ENCODE measurements at regions not wholly inside any gene's neighbourhood (a gene's known extent, or its start where the extent isn't known, plus 50 kb on each side); places are given as distances from the start of the nearest gene placed in this dataset.

GRCh38 chr4:31415629-31416028 lies 695.5 kb downstream of the PCDH7 start:
- H3K27ac Mint-ChIP-seq: no peak overlapping the region
- no peak for ATAC-seq (replicated peaks in 1 of 4)
- Histone ChIP-seq H3K9me3 (no peaks in the 10 kb centered on the region), H3K4me1 (ENCODE audit: control insufficient read depth in 1 of 2, extremely low read depth in 1 of 2, insufficient read depth in 2 of 2, low read length in 2 of 2) (no peaks in the 10 kb centered on the region), H3K27me3 (replicated peaks in 1 of 2; ENCODE audit: control insufficient read depth in 2 of 2, extremely low read depth in 1 of 2, insufficient read depth in 2 of 2, low read length in 1 of 2) (no peaks in the 10 kb centered on the region), H3K27ac (ENCODE audit: low read length) (no peak overlapping the region), H3K36me3 (ENCODE audit: control insufficient read depth in 2 of 2, extremely low read depth in 1 of 2, insufficient read depth in 1 of 2, low read length in 1 of 2) (no peaks in the 10 kb centered on the region), H3K4me3 (ENCODE audit: control insufficient read depth in 1 of 2, extremely low read depth in 1 of 2, low read length in 1 of 2) (no peak overlapping the region)
- CTCF ChIA-PET: interaction anchor here in 1 of 2 donors (0.6 kb wide), 1 partner anchor 8 kb away, joined by 3 read pairs; no protein-coding TSS in a partner anchor
- no peaks in the 10 kb centered on the region for H3K4me1 Mint-ChIP-seq
- WGBS (ENCODE audit: insufficient coverage): no CpG with 5 or more reads among the region's 3 CpGs
- DNase-seq: no peak
- H3K4me3 Mint-ChIP-seq: no peak overlapping the region
- H3K36me3 Mint-ChIP-seq: no peaks in the 10 kb centered on the region
- H3K27me3 Mint-ChIP-seq: no peaks in the 10 kb centered on the region
- POLR2A ChIA-PET: no interaction called here
- peaks cover 4 to 18% (median 8%) of the 10 kb centered on the region in 3 donors for H3K9me3 Mint-ChIP-seq

GRCh38 chr4:31416498-31416897 lies 696.3 kb downstream of the PCDH7 start:
- Mint-ChIP-seq H3K9me3 (peaks cover 4 to 18% (median 8%) of the 10 kb centered on the region in 3 donors), H3K4me3 (no peak overlapping the region), H3K27ac (no peak overlapping the region), H3K36me3 (no peaks in the 10 kb centered on the region), H3K27me3 (no peaks in the 10 kb centered on the region), H3K4me1 (no peaks in the 10 kb centered on the region)
- no peaks in the 10 kb centered on the region for H3K4me1 ChIP-seq (ENCODE audit: control insufficient read depth in 1 of 2, extremely low read depth in 1 of 2, insufficient read depth in 2 of 2, low read length in 2 of 2)
- DNase-seq (no peak), ATAC-seq (replicated peaks in 1 of 4) (no peak)
- H3K36me3 ChIP-seq (ENCODE audit: control insufficient read depth in 2 of 2, extremely low read depth in 1 of 2, insufficient read depth in 1 of 2, low read length in 1 of 2): no peaks in the 10 kb centered on the region
- no peak overlapping the region for H3K27ac ChIP-seq (ENCODE audit: low read length)
- H3K9me3 ChIP-seq: no peaks in the 10 kb centered on the region
- H3K4me3 ChIP-seq (ENCODE audit: control insufficient read depth in 1 of 2, extremely low read depth in 1 of 2, low read length in 1 of 2): no peak overlapping the region
- POLR2A ChIA-PET: interaction anchor here in 1 of 2 donors (0.6 kb wide), 1 partner anchor 234 kb away, joined by 4 read pairs; no protein-coding TSS in a partner anchor
- WGBS (ENCODE audit: insufficient coverage): 62% methylated on average over 7 of the region's 7 CpGs
- CTCF ChIA-PET: interaction anchor here in 1 of 2 donors (0.6 kb wide), 1 partner anchor 9 kb away, joined by 3 read pairs; no protein-coding TSS in a partner anchor
- no peaks in the 10 kb centered on the region for H3K27me3 ChIP-seq (replicated peaks in 1 of 2; ENCODE audit: control insufficient read depth in 2 of 2, extremely low read depth in 1 of 2, insufficient read depth in 2 of 2, low read length in 1 of 2)

- no peak overlapping the region for H3K4me3 ChIP-seq (ENCODE audit: control insufficient read depth in 1 of 2, extremely low read depth in 1 of 2, low read length in 1 of 2)
- no peaks in the 10 kb centered on the region for H3K4me1 ChIP-seq (ENCODE audit: control insufficient read depth in 1 of 2, extremely low read depth in 1 of 2, insufficient read depth in 2 of 2, low read length in 2 of 2)
- Mint-ChIP-seq H3K36me3 (no peaks in the 10 kb centered on the region), H3K4me1 (no peaks in the 10 kb centered on the region), H3K27me3 (no peaks in the 10 kb centered on the region), H3K27ac (no peak overlapping the region), H3K4me3 (no peak overlapping the region), H3K9me3 (peaks cover 4 to 16% (median 8%) of the 10 kb centered on the region in 3 donors)
- CTCF ChIA-PET: no interaction called here
- H3K27ac ChIP-seq (ENCODE audit: low read length): no peak overlapping the region
- POLR2A ChIA-PET: no interaction called here
- ATAC-seq (replicated peaks in 1 of 4) (no peak), DNase-seq (no peak)
- WGBS (ENCODE audit: insufficient coverage): 80% methylated on average over 3 of the region's 3 CpGs
- H3K9me3 ChIP-seq: no peaks in the 10 kb centered on the region
- H3K27me3 ChIP-seq (replicated peaks in 1 of 2; ENCODE audit: control insufficient read depth in 2 of 2, extremely low read depth in 1 of 2, insufficient read depth in 2 of 2, low read length in 1 of 2): no peaks in the 10 kb centered on the region
- no peaks in the 10 kb centered on the region for H3K36me3 ChIP-seq (ENCODE audit: control insufficient read depth in 2 of 2, extremely low read depth in 1 of 2, insufficient read depth in 1 of 2, low read length in 1 of 2)
These were observed 696.9 kb downstream of the PCDH7 start for GRCh38 chr4:31417040-31417439.

- Histone ChIP-seq H3K27ac (ENCODE audit: low read length) (no peak overlapping the region), H3K4me1 (ENCODE audit: control insufficient read depth in 1 of 2, extremely low read depth in 1 of 2, insufficient read depth in 2 of 2, low read length in 2 of 2) (no peaks in the 10 kb centered on the region), H3K36me3 (ENCODE audit: control insufficient read depth in 2 of 2, extremely low read depth in 1 of 2, insufficient read depth in 1 of 2, low read length in 1 of 2) (no peaks in the 10 kb centered on the region), H3K4me3 (ENCODE audit: control insufficient read depth in 1 of 2, extremely low read depth in 1 of 2, low read length in 1 of 2) (no peak overlapping the region), H3K9me3 (peaks cover 3% of the 10 kb centered on the region), H3K27me3 (replicated peaks in 1 of 2; ENCODE audit: control insufficient read depth in 2 of 2, extremely low read depth in 1 of 2, insufficient read depth in 2 of 2, low read length in 1 of 2) (no peaks in the 10 kb centered on the region)
- DNase-seq (no peak), ATAC-seq (replicated peaks in 1 of 4) (no peak)
- no peaks in the 10 kb centered on the region for H3K36me3 Mint-ChIP-seq
- H3K9me3 Mint-ChIP-seq: peaks cover 0 to 8% (median 3%) of the 10 kb centered on the region in 3 donors
- WGBS (ENCODE audit: insufficient coverage): no CpG with 5 or more reads among the region's 2 CpGs
- H3K4me1 Mint-ChIP-seq: no peaks in the 10 kb centered on the region
- ChIA-PET CTCF (no interaction called here), POLR2A (no interaction called here)
- no peak overlapping the region for H3K4me3 Mint-ChIP-seq
- H3K27me3 Mint-ChIP-seq: no peaks in the 10 kb centered on the region
- H3K27ac Mint-ChIP-seq: no peak overlapping the region
These were observed 701.8 kb downstream of the PCDH7 start for GRCh38 chr4:31422006-31422405.

- H3K27ac ChIP-seq (ENCODE audit: low read length): no peak overlapping the region
- no peak overlapping the region for H3K4me3 ChIP-seq (ENCODE audit: control insufficient read depth in 1 of 2, extremely low read depth in 1 of 2, low read length in 1 of 2)
- no peaks in the 10 kb centered on the region for H3K4me1 ChIP-seq (ENCODE audit: control insufficient read depth in 1 of 2, extremely low read depth in 1 of 2, insufficient read depth in 2 of 2, low read length in 2 of 2)
- peaks cover 3% of the 10 kb centered on the region for H3K9me3 ChIP-seq
- ChIA-PET POLR2A (no interaction called here), CTCF (no interaction called here)
- Mint-ChIP-seq H3K9me3 (peaks cover 4 to 11% (median 4%) of the 10 kb centered on the region in 3 donors), H3K36me3 (no peaks in the 10 kb centered on the region), H3K4me1 (no peaks in the 10 kb centered on the region), H3K27me3 (no peaks in the 10 kb centered on the region), H3K27ac (no peak overlapping the region), H3K4me3 (no peak overlapping the region)
- DNase-seq (no peak), ATAC-seq (replicated peaks in 1 of 4) (no peak)
- WGBS (ENCODE audit: insufficient coverage): 71% methylated on average over 3 of the region's 3 CpGs
- H3K36me3 ChIP-seq (ENCODE audit: control insufficient read depth in 2 of 2, extremely low read depth in 1 of 2, insufficient read depth in 1 of 2, low read length in 1 of 2): no peaks in the 10 kb centered on the region
- H3K27me3 ChIP-seq (replicated peaks in 1 of 2; ENCODE audit: control insufficient read depth in 2 of 2, extremely low read depth in 1 of 2, insufficient read depth in 2 of 2, low read length in 1 of 2): no peaks in the 10 kb centered on the region
These were observed 707.5 kb downstream of the PCDH7 start for GRCh38 chr4:31427691-31428090.

- DNase-seq (no peak), ATAC-seq (replicated peaks in 1 of 4) (no peak)
- WGBS (ENCODE audit: insufficient coverage): 93% methylated on average over 10 of the region's 11 CpGs
- ChIA-PET POLR2A (interaction anchor here in 1 of 2 donors (0.6 kb wide), 1 partner anchor 44 kb away, joined by 3 read pairs; no protein-coding TSS in a partner anchor), CTCF (no interaction called here)
- Mint-ChIP-seq H3K27me3 (no peaks in the 10 kb centered on the region), H3K36me3 (no peaks in the 10 kb centered on the region), H3K9me3 (peaks cover 0 to 5% (median 0%) of the 10 kb centered on the region in 3 donors), H3K27ac (no peak overlapping the region), H3K4me3 (no peak overlapping the region), H3K4me1 (no peaks in the 10 kb centered on the region)
- H3K4me1 ChIP-seq (ENCODE audit: control insufficient read depth in 1 of 2, extremely low read depth in 1 of 2, insufficient read depth in 2 of 2, low read length in 2 of 2): no peaks in the 10 kb centered on the region
- no peak overlapping the region for H3K4me3 ChIP-seq (ENCODE audit: control insufficient read depth in 1 of 2, extremely low read depth in 1 of 2, low read length in 1 of 2)
- H3K36me3 ChIP-seq (ENCODE audit: control insufficient read depth in 2 of 2, extremely low read depth in 1 of 2, insufficient read depth in 1 of 2, low read length in 1 of 2): no peaks in the 10 kb centered on the region
- no peaks in the 10 kb centered on the region for H3K27me3 ChIP-seq (replicated peaks in 1 of 2; ENCODE audit: control insufficient read depth in 2 of 2, extremely low read depth in 1 of 2, insufficient read depth in 2 of 2, low read length in 1 of 2)
- H3K27ac ChIP-seq (ENCODE audit: low read length): no peak overlapping the region
- H3K9me3 ChIP-seq: no peaks in the 10 kb centered on the region
These were observed 722.1 kb downstream of the PCDH7 start for GRCh38 chr4:31442236-31442635.

GRCh38 chr4:31445526-31445925 lies 725.4 kb downstream of the PCDH7 start:
- no peaks in the 10 kb centered on the region for H3K27me3 Mint-ChIP-seq
- Histone ChIP-seq H3K36me3 (ENCODE audit: control insufficient read depth in 2 of 2, extremely low read depth in 1 of 2, insufficient read depth in 1 of 2, low read length in 1 of 2) (no peaks in the 10 kb centered on the region), H3K9me3 (no peaks in the 10 kb centered on the region), H3K4me1 (ENCODE audit: control insufficient read depth in 1 of 2, extremely low read depth in 1 of 2, insufficient read depth in 2 of 2, low read length in 2 of 2) (no peaks in the 10 kb centered on the region), H3K27me3 (replicated peaks in 1 of 2; ENCODE audit: control insufficient read depth in 2 of 2, extremely low read depth in 1 of 2, insufficient read depth in 2 of 2, low read length in 1 of 2) (no peaks in the 10 kb centered on the region), H3K27ac (ENCODE audit: low read length) (no peak overlapping the region), H3K4me3 (ENCODE audit: control insufficient read depth in 1 of 2, extremely low read depth in 1 of 2, low read length in 1 of 2) (no peak overlapping the region)
- no peaks in the 10 kb centered on the region for H3K4me1 Mint-ChIP-seq
- CTCF ChIA-PET: no interaction called here
- WGBS (ENCODE audit: insufficient coverage): no CpG with 5 or more reads among the region's 3 CpGs
- POLR2A ChIA-PET: no interaction called here
- H3K4me3 Mint-ChIP-seq: no peak overlapping the region
- no peak for DNase-seq
- H3K36me3 Mint-ChIP-seq: no peaks in the 10 kb centered on the region
- H3K9me3 Mint-ChIP-seq: peaks cover 0 to 5% (median 4%) of the 10 kb centered on the region in 3 donors
- H3K27ac Mint-ChIP-seq: no peak overlapping the region
- no peak for ATAC-seq (replicated peaks in 1 of 4)
